Right lobe of liver (tissue), 6 donors: ENCODE measurements at regions not wholly inside any gene's neighbourhood (a gene's known extent, or its start where the extent isn't known, plus 50 kb on each side); places are given as distances from the start of the nearest gene placed in this dataset.
"Not testable (repeated sequence)": the region's sequence is repeated elsewhere in the genome, so short reads cannot be mapped to it uniquely, and the experiment has no call there.

ENCODE experiments used
- ATAC-seq, 4 donors: fragments of 200-7000 bp; cut with Tn5 transposase; one replicate each; pipeline ENCODE4 v1.9.1; 2020; ENCODE audit warnings: mild to moderate bottlenecking in 4 of 4, moderate library complexity in 4 of 4
- DNase-seq, 3 donors: peaks; one replicate each; pipeline ENCODE4 v3.0.0-alpha.2; 2020
- H3K27ac ChIP-seq, 3 donors: fragments of 200-600 bp; one replicate each; pipeline ENCODE4 v1.8.0; 2022
- H3K27me3 ChIP-seq, 2 donors: fragments of 200-600 bp; one replicate each; pipeline ENCODE4 v1.8.0; 2022
- H3K36me3 ChIP-seq, 4 donors: fragments of 200-600 bp; sonication (generic) in 1 of 4; one replicate each; pipeline versions ENCODE4 v1.5.1 to v1.8.0; 2017 to 2022; ENCODE audit warnings: control low read depth in 1 of 4
- H3K4me1 ChIP-seq, 4 donors: fragments of 200-600 bp; sonication (generic) in 1 of 4; one replicate each; pipeline versions ENCODE4 v1.5.1 to v1.8.0; 2017 to 2022; ENCODE audit warnings: control low read depth in 1 of 4
- H3K4me3 ChIP-seq, 3 donors: fragments of 200-600 bp; one replicate each; pipeline ENCODE4 v1.8.0; 2022
- H3K9me3 ChIP-seq, 4 donors: fragments of 200-600 bp; sonication (generic) in 1 of 4; one replicate each; pipeline versions ENCODE4 v1.5.1 to v1.8.0; 2017 to 2022; ENCODE audit warnings: control low read depth in 1 of 4
- CTCF ChIP-seq, 4 donors: fragments of 200-600 bp in 3 of 4; fragments of 450-650 bp in 1 of 4; IDR thresholded peaks; one replicate each; pipeline versions ENCODE4 v1.5.1 to v1.8.0; 2016 to 2022; ENCODE audit warnings: antibody characterized with exemption in 4 of 4, mild to moderate bottlenecking in 2 of 4
- POLR2A ChIP-seq: fragments of 450-650 bp; IDR thresholded peaks from one replicate; pipeline ENCODE4 v1.6.1; 2017; ENCODE audit warnings: antibody characterized with exemption, mild to moderate bottlenecking
- WGBS: methylation state at CpG from one replicate; pipeline ENCODE4 v1.1.6; 2018; ENCODE audit warnings: low coverage, low lambda C conversion rate; ENCODE audit not compliant: insufficient coverage; ENCODE audit errors: missing lambda C conversion rate; 5-methylcytosine and 5-hydroxymethylcytosine counted together
- intact Hi-C, 2 donors: fragments of 100-400 bp; cut with DNase I; formaldehyde crosslinking; loops; one replicate each; pipeline versions ENCODE4 v1.11.2 to v1.14.1; 2022
- donor health status: DM: no; HTN: yes; CAD: no.
- donor health status: DM: no; HTN: no; CAD: no.
- donor health status: DM: no; HTN: no; CAD: no.
- donor health status: DM: no; HTN: yes; CAD: no.
- donor health status: DM: no; HTN: yes; CAD: no.

- H3K27me3 ChIP-seq: no peaks in the 10 kb centered on the region
- H3K9me3 ChIP-seq: no peaks in the 10 kb centered on the region
- H3K4me1 ChIP-seq: no peaks in the 10 kb centered on the region
- intact Hi-C loops: no loop called here
- TF ChIP-seq CTCF (IDR thresholded peaks at IDR 0.05): no peak
- DNase-seq (no peak), ATAC-seq (no peak)
- H3K4me3 ChIP-seq: no peak overlapping the region
- no peaks in the 10 kb centered on the region for H3K36me3 ChIP-seq
- no peak overlapping the region for H3K27ac ChIP-seq
- 85% methylated on average over 4 of the region's 4 CpGs for WGBS
Observed at GRCh38 chr1:219713981-219714381, 101.1 kb upstream of the ZC3H11B start.

GRCh38 chr1:219712506-219712905 is 99.6 kb upstream of the ZC3H11B start:
- no peak for TF ChIP-seq POLR2A
- TF ChIP-seq CTCF (IDR thresholded peaks at IDR 0.05): no peak
- WGBS: 90% methylated on average over 4 of the region's 4 CpGs
- intact Hi-C loops: no loop called here
- ATAC-seq: no peak
- no peak for DNase-seq
- H3K27me3 ChIP-seq: no peaks in the 10 kb centered on the region
- H3K4me3 ChIP-seq: no peak overlapping the region
- no peaks in the 10 kb centered on the region for H3K36me3 ChIP-seq
- H3K9me3 ChIP-seq: no peaks in the 10 kb centered on the region
- H3K4me1 ChIP-seq: no peaks in the 10 kb centered on the region
- H3K27ac ChIP-seq: no peak overlapping the region

GRCh38 chr1:219710529-219711194 is 97.8 kb upstream of the ZC3H11B start:
- ATAC-seq (no peak), DNase-seq (no peak)
- H3K4me1 ChIP-seq: no peaks in the 10 kb centered on the region
- no peak overlapping the region for H3K27ac ChIP-seq
- no peaks in the 10 kb centered on the region for H3K27me3 ChIP-seq
- H3K36me3 ChIP-seq: no peaks in the 10 kb centered on the region
- TF ChIP-seq POLR2A (no peak), CTCF (IDR thresholded peaks at IDR 0.05) (no peak)
- no peak overlapping the region for H3K4me3 ChIP-seq
- WGBS: 91% methylated on average over 6 of the region's 6 CpGs
- intact Hi-C loops: no loop called here
- no peaks in the 10 kb centered on the region for H3K9me3 ChIP-seq

- intact Hi-C loops: no loop called here
- DNase-seq (no peak), ATAC-seq (no peak)
- Histone ChIP-seq H3K4me3 (no peak overlapping the region), H3K9me3 (no peaks in the 10 kb centered on the region), H3K27me3 (no peaks in the 10 kb centered on the region), H3K4me1 (no peaks in the 10 kb centered on the region), H3K27ac (no peak overlapping the region), H3K36me3 (no peaks in the 10 kb centered on the region)
- TF ChIP-seq POLR2A (no peak), CTCF (IDR thresholded peaks at IDR 0.05) (no peak)
- 56% methylated on average over 6 of the region's 6 CpGs for WGBS
Observed at GRCh38 chr1:219708919-219709543, 96.1 kb upstream of the ZC3H11B start.

- H3K4me3 ChIP-seq, H3K4me1 ChIP-seq, ATAC-seq, DNase-seq, intact Hi-C loops, H3K36me3 ChIP-seq, H3K27ac ChIP-seq, H3K27me3 ChIP-seq, H3K9me3 ChIP-seq: not testable (repeated sequence)
- 93% methylated on average over 1 of the region's 1 CpG for WGBS
Observed at GRCh38 chr1:219707885-219708284, 95.0 kb upstream of the ZC3H11B start.

GRCh38 chr1:219704331-219704730 is 91.4 kb upstream of the ZC3H11B start:
- H3K4me1 ChIP-seq, ATAC-seq, H3K4me3 ChIP-seq, H3K9me3 ChIP-seq, DNase-seq, H3K27me3 ChIP-seq, intact Hi-C loops, H3K27ac ChIP-seq, H3K36me3 ChIP-seq: not testable (repeated sequence)
- WGBS: 55% methylated on average over 3 of the region's 3 CpGs
